NB4 (cell line): ENCODE measurements at regions not wholly inside any gene's neighbourhood (a gene's known extent, or its start where the extent isn't known, plus 50 kb on each side); places are given as distances from the start of the nearest gene placed in this dataset.
"Not testable (repeated sequence)": the region's sequence is repeated elsewhere in the genome, so short reads cannot be mapped to it uniquely, and the experiment has no call there.

Experiments
- CTCF ChIP-seq: IDR thresholded peaks from one replicate; pipeline ENCODE4 v1.5.1; 2012; ENCODE audit warnings: low read depth, low read length
- MYC ChIP-seq: IDR thresholded peaks from 2 replicates; pipeline ENCODE4 v1.6.1; 2011; ENCODE audit warnings: low read depth, low read length
- POLR2A ChIP-seq: IDR thresholded peaks from 2 replicates; pipeline ENCODE4 v1.6.1; 2011; ENCODE audit warnings: mild to moderate bottlenecking; ENCODE audit not compliant: insufficient read length; ENCODE audit errors: extremely low read depth

GRCh38 chr20:29745534-29746245 lies 1511.8 kb upstream of the DEFB115 start:
- not testable (repeated sequence) for TF ChIP-seq POLR2A, CTCF, MYC
